EL (cell line): ENCODE measurements at regions not wholly inside any gene's neighbourhood (a gene's known extent, or its start where the extent isn't known, plus 50 kb on each side); places are given as distances from the start of the nearest gene placed in this dataset.
"Not testable (repeated sequence)": the region's sequence is repeated elsewhere in the genome, so short reads cannot be mapped to it uniquely, and the experiment has no call there.

Experiments used
- DNase-seq: peaks from one replicate; pipeline ENCODE4 v3.0.0-alpha.2; 2016

DNA sequence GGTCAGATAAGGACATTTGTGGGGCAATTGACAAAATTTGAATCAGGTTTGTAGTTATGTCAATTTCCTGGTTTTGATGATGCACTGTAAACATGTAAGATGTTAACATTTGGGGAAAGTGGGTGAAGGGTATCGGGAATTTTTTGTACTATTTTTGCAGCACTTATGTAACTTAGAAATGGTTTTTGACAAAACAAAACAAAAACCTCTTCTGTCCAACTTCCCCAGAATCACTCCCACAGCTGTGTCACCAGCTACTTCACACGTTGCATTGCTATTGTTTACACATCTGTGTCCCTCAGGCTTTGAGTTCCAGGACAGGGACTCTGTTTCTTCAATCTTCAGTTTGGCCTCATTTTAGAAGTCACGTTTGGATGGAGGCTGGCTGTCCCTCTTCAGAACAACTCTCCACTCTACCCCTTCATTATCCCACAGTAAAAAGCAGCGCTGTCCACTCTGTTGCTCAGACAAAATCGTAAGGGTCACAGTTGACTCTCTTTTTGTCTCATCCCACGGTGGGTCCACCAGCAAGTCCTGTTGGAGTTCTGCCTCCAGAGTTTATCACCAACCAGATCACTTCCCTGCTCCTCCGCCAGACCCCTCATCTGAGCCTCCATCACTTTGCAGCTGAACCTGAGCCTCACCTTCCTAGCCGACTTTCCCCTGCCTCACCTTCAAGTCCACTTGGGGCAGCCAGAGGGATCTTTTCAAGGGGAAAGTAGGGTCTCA is 63.2 kb downstream of the NENF start:
- no peak for DNase-seq

DNA sequence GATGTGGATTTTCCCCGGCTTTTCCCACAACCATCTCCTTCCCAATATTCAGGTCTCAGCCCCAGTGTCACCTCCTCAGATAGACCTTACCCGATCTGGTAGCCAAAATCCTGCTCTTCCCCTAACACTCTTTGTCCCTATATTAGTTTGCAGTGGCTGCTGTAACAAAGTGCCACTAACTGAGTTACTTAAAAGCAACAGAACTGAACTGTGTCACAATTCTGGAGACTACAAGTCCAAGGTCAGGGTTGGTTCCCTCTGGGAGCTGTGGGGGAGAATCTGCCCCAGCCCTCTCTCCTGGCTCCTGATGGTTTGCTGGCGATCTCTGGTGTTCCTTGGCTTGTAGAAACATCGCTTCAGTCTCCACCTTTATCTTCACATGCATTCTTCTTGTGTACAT is 64.0 kb downstream of the NENF start:
- no peak for DNase-seq

DNA sequence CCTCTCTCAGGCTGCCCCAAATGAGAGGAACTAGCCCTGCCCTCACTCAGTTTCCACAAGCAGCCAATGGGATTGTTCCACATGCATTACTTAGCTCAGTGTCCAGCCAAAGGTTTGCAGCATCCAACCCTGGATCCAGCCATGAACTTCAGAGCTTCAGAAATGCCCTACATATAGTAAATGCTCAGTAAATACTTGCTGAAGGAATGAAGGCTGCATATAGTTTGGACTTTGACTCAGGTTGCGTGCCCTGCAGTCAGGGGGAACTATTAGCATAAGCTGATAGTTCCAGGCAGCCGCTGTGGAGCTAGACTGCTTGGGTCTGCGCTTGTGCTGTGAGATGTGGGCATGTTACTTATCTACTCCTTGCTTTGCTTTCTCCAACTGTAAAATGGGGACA is 64.8 kb downstream of the NENF start:
- DNase-seq, result no peak

DNA sequence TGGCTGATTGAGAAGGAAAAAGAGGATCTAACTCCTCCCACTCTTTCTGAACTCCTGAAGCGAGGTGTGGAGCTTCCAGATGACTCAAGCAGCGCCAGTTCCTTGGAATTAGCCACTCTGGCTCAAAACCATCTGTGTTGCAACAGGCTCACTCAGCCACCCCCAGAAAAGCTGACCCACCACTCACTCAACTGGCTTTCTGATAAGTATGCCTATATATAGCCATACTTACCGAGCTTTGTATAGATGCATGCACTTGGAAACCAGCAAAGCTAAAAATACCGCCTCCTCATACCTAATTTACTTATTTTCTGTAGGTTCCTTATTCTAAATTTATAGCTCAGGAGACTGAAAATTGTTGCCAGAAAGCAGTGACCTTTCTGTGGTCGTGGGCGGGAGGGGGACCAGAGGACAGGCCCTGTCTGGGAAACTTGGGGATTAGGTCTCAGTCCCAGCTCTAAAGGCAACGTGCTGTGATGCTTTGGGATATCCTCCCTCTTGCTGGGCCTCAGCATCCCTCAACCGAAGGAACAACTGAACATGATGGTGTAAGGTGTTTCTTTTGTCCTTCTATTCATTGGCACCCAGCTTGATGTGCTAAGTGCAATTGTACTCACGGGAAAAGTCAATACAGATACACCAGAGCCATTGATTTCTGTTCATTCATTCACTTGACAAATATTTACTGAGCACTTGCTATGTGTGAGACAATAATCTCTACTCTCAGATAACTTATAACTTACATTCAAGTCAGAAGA is 65.7 kb downstream of the NENF start:
- DNase-seq, result peak; percentile 72

DNA sequence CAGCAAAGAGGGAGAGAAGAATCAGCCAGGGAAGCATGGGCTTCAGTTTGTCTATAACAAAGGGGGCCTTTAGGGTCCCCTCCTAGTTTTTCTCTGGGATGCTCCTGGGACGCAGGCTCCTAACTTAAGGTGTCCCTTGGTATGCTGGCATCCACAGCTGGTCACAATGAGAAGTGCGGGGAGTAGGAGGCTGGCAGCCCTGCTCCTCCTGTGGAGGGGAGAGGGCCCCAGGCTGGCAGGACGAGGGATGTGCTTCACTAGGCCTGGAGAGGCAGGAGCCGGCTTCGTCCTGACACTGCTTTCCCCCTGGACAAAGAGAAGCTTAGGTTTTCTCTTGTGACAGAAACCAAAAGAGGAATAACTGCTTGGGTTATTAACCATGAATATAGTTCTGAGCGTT is 67.6 kb downstream of the NENF start:
- no peak for DNase-seq

DNA sequence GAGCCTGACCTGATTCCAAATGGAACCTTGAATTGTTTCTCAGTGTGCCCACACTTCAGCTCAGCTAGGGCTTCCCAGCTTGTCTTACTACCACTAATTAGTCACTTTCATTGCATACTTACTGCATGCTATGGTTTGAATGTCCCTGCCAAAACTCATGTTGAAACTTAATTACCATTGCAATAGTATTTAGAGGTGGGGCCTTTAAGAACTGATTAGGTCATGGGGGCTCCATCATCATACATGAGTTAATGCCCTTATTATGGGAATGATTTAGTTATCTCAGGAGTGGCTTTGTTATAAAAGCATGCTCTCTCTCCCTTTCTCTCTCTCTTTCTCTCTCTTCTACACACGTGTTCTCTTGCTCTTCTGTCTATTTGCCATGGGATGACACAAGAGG is 68.3 kb downstream of the NENF start:
- DNase-seq, result no peak

DNA sequence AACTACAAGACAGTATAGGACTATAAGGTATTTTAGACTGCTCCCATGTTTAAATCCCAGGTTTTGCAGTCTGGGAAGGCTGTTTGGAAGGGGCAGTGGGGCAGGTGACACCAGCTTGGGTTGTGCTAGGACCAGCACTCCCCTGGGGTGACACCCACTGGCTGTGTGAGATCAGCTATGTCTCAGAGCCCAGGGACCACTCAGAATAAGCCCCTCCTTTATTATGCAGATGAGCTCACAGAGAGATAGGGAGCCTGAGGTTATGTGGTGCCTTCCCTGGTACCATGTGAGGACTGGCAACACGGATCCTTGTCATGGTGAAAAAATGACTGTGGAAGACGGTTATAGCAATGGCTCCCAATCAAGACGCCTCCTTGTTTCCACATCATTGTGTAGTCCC is 71.0 kb downstream of the NENF start:
- no peak for DNase-seq

DNA sequence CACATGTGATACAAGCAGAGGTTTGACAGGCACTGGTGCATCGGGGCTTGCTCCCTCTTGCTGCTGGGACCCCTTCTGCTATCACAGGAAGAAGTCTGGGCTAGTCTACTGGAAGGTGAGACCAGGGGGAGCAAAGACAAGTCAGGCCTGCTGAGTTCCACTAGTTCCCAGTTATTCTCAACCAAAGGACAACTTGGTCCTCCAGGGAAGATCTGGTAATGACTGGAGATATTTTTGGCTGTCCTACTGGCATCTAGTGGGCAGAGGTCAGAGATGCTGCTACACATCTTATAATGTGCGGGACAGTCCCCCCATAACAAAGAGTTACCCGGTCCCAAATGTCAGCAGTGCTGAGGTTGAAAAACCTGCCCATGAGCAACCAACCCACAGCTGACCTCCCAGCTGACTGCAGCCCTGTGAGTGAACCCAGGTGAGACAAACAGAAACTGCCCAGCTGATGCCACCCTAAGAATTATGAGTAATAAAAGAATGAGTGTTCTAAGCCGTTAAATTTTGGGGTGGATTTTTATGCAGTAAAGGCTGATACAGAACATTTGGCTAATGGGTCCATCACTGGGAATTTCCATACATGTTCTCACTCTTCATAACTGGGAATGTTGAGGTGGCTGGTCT is 71.6 kb downstream of the NENF start:
- DNase-seq, result no peak

DNA sequence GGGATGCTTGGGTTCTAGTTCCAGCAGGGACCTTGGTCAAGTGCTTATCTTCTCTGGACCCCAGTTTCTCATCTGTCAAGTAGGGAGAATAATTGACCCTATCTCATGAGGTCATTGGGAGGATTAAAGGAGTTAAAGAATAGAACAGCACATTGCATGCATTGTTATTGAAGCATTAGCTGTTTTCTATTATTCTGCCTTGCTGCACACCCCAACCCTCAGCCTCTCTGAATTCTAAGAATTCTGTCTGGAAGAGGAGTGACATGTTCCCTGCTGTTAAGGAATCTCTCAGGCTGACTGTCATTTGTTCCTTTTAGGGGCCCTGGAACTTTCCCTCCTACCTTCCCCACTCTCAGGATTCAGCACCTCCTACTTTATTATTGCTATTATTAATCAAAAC is 73.9 kb downstream of the NENF start:
- no peak for DNase-seq

DNA sequence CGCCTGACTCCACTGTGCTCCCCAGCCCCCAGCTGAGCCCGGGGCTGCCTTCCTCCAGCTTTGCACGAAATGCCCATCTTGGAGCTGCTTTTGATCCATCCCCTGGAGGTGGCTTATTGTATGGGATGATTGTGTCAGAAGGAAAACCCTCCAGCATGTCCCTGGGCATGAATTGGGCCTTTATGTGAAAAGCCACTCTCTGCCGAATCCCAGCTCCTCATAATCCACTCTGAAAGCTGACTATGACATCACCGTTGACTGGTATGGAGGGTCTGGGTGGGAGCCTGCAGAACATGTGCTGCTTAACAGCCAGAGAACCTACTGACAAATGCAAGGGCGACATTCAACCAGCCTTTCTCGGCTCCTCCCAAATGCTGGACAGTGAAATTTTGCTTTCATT is 74.6 kb downstream of the NENF start:
- DNase-seq, result no peak

DNA sequence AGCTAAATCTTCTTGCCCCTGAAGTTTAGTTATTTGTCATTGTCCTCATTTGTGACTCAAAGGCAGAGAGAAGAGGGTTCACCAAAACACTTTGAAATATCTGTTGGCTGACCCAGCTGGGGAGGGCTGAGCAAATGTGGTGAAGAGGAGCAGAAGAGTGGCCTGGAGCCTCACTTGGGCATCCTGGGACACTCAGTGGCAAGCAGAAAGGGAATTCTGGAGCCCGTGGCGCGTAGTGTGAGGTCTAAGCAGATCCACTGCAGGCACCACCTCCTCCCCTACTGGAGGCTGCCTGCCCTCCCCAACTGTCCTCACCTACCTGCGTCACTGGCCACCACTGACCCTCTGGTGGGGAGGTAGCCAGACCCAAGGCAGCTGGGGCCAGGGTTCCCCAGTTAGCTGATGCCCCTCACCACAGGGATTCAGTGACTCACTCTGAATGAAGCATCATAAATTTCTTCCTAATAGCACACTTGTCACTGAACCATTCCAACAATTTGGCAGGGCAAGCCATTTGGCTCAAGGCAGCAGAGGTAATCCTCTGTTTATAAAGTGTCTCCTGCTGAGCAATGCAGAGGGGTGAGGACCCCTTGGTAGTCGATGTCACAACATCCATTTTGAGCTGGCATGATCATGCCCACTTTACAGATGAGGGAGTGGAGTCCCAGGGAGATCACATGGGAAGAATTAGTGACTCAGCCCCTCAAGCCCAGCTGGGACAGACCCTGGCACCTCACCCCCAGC is 80.3 kb downstream of the NENF start:
- peak; percentile 75 for DNase-seq

DNA sequence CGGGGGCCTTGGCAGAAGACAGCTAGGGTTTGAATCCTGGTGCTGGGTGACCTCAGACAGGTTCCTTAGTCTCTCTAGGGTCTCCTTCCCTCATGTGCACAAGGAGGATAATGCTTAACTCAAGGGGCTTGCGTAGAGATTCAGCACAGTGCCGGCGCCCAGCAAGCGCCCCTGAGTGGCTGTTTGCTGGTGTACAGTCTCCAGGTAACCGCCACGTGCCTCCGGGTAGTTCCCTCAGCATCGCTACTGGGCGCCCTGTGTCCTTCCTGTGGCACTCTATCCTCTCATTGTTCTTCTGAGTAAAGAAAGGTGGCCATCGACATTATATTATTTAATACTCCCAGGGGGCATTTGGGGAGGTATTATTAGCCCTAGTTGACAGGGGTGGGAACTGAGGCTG is 80.9 kb downstream of the NENF start:
- DNase-seq, result no peak

DNA sequence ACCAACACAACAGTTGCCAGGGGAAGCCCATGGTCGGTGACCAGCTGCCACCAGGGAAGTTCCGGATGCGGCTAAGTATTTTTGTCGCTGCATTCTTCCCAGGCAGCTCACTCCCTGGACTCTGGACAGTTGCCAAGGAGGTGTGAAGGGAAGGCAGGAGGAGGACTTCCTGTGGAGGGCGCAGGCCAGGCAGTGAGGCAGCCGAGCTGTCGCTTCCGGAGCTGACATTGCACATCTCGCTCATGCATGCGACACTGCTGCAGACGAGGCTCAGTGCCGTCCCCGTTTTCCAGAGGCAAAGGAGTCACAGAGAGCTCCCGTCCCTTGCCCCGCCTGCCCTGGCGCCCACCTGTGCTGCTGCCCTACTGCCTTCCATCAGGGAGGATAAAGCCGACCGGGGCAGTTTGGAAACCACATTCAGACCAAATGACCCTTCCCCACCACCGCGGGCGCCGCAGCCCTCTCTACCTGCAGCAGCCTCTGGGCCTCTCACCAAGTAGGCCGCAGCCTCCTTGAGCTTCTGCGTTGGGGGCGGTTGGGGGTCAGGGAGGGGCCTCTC is 81.4 kb downstream of the NENF start:
- peak; percentile 76 for DNase-seq

DNA sequence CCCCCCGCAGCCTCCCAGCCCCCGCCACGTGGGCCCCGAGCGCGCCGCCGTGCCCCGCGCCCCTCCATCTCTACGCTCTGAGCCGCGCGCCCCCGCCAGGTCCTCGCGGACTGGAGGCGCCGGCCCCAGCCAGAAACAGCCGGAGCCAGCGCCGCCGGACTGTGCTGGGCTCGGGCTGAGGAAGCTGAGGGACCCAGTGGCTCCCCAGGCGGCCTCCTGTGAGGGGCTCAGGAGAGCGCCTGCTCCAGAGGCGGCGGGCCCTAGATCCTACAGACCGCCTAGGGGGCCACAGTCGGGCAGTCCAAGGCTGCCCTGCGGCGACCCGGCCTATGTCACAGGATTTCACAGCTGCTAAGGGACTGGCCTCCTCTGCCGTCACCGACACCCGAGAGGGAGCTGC is 82.1 kb downstream of the NENF start:
- no peak for DNase-seq

DNA sequence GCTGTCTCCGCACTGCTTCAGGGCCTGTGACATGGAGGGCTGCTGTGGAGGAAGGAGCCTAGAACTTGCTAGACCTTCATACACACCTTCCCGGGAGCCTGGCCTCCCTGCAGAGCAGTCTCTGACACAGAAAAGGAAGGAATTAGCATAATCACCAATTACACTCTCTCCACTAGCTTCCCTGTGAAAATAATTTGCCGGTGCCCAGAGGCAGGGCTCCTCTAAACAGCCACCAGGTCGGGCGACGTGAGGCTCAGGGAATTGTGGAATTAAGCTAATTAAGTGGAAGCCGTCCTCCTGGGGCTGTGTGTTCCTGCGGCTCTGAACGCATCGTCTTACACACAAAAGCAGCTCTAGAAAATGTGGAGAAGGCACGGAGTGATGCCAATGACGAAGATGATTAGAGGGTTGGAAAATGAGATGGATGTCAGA is 82.6 kb downstream of the NENF start:
- no peak for DNase-seq

DNA sequence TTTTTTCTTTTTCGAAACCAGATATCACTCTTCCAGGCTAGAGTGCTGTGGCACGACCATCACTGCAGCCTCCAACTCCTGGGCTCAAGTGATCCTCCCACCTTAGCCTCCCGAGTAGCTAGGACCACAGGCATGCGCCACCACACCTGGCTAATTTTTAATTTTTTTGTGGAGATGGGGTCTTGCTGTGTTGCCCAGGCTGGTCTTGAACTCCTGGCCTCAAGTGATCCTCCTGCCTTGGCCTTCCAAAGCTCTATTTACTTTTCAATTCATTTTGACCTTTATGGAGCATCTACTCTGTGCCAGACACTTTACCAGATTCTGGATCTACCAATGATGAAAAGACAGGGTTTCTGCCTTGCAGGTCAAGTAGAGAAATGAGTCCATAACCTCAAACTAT is 83.3 kb downstream of the NENF start:
- DNase-seq, result not testable (repeated sequence)

DNA sequence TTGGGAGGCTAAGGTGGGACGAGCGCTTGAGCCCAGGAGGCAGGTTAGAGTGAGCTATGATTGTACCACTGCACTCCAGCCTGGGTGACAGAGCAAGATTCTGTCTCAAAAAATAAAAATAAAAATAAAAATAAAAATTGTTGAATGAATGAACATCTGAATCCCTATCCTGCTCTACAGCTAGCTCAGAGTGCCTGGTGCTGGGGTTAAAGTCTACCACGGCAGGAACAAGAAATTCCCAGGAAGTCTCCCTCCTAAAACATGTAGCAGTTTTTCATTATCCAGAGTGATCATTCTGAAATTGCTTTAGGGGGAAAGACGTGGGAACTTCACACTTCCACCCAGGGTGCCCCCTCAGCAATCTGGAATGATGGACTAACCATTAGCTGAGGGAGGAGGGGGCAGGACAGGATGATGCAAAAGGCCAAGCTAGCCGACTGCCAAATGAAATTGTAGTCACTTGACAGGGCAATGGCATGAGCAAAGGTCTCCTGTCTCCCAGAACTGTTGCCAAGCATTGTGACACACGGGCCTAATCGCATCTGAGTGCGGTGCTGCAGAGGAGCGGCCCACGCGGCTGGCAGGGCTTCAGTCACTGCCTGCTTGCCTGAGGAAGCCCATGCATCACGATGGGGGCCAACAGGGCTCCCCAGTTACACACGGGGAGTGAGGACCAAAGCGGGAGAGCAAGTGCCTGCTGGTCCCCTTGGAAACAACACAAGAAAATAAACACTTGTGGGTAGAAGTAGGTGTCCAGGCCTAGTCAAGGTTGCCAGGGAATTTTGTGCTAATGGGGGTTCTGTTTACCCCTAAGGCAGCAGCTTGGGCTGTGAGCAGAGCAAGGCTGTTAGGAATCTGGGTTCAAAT is 85.7 kb downstream of the NENF start:
- peak; percentile 50 for DNase-seq

DNA sequence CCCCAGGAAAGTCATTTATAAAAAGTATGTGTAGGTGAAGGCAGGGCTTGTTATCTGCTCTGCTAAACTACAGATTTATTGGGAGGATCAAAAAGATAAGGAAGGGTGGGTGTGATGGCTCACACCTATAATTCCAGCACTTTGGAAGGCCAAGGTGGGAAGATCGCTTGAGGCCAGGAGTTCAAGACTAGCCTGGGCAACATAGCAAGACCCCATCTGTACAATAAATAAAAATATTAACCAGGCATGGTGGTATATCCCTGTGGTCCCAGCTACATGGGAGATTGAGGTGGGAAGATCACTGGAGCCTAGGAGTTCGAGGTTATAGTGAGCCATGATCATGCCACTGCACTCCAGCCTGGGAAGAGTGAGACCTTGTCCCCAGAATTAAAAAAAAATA is 86.4 kb downstream of the NENF start:
- DNase-seq, result no peak

DNA sequence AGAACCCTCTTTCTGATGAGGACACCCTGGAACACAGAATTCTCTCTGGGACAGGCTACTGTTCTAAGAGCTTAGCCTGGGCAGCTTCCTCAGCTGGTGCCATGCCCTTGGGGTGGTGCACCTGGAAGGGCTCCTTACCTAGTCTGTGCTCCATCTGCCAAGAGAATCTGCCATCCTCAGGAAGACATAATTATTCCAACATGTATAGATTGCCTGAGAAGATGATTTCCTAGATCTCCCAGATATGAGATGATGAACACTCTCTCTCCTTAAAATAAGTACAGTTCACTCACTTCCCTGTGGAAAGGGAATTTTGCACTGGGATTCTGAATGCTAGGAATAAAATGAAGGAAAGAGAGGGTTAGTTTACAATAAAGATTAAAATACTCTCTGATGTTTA is 87.6 kb downstream of the NENF start:
- DNase-seq, result no peak

DNA sequence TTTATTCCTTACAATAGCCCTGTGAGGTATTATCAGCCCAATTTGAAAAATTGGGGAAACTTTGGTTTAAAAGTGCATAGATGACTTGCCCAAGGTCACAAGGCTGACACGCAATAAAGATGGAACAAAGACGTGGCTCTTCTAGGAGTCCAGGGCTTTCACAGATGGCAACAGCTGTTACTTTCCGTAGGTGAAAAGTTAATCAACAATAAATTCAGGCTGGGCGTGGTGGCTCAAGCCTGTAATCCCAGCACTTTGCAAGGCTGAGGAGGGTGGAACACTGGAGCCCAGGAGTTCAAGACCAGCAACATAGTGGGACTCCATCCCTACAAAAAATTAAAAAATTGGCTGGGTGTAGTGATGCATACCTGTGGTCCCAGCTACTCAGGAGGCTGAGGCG is 87.8 kb upstream of the ATF3 start:
- DNase-seq, result no peak

DNA sequence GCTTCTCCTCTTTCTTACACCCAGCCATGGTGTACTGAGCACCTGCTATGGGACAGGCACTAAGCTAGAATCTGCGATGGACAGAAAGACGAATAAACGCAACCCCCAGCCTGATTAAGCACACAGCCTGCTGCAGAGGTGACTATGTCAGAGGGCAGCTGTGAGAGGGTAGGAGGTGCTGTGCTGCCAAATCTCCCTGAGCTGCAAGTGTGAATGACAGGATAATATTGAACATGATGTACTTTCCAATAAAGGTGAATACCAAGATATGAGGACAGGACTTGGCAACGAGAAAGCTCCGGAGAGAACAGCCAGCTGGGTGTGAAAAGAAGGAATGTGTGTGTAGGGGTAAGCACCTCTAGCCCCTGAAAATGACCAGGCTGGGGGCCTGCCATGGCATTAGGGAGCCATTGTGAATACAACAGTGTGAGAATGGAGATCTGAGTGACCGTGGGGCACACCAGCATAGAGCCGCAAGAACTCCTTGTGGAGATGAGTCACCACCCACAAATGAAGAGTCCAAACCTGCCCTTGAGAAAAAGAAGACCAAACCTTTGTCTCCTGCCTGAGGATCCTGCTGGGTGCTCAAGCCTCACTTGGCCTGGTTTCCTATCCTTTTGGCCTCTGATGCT is 83.0 kb upstream of the ATF3 start:
- DNase-seq, result peak; percentile 69

DNA sequence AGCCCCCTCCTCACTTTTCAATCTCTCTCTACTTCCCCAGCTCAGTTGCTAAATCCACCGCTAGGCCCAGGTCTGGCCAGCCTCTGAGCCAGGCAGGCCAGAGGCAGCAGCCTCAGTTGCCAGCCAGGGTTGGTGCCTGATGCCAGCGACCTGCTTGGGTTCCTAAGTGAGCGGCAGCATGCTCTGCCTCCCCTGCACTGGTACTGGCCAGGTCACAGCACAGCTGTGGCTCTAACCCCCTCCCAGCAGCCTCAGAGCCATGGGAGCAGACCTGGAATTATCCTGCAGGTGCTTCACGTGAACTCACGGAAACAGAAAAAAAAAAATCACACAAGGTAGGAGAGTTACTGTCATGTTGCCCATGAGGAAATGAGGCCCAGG is 82.5 kb upstream of the ATF3 start:
- no peak for DNase-seq
